NB4 (cell line): ENCODE measurements at regions not wholly inside any gene's neighbourhood (a gene's known extent, or its start where the extent isn't known, plus 50 kb on each side); places are given as distances from the start of the nearest gene placed in this dataset.

Experiments used
- TF ChIP-seq, protein P1 (sequence below): IDR thresholded peaks from 2 replicates; pipeline ENCODE4 v1.6.1; 2011; ENCODE audit warnings: low read depth, low read length
- TF ChIP-seq, protein P2 (sequence below): IDR thresholded peaks from one replicate; pipeline ENCODE4 v1.5.1; 2012; ENCODE audit warnings: low read depth, low read length

DNA sequence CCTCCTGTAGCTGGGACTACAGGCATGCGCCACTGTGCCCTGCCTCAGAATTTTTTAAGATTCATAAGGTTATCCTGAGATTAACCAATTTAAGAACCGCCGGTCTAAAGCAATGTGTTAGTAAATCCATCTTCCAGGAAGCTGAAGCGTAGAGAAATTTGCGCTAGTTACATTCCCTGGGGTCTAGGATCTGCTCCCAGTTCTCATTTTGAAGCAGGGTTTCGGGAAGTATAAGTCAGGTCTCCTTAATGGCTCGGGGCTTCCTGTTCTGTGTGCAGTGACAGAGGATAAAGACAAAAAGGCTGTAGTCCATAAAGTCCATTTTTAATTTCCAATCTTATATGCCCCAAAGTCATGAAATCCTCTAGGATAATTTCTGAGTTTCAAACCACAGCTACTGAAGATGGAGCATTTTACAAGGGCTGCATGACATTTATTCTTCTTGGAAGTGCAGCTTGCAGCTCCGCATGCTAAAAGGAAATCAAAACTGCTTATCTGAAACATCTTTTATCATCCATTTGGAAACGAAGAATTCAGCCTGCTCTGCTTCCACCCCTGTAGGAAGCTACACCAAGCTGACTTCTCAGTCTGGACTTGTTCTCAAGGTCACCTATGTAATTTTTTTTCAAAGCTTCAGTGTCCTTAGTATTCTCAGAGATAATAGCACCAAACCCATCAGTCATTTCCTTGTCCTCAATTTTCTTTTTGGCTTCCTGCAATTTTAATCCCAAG, 326.1 kb downstream of the PRL start:
- TF ChIP-seq, protein P1, sequence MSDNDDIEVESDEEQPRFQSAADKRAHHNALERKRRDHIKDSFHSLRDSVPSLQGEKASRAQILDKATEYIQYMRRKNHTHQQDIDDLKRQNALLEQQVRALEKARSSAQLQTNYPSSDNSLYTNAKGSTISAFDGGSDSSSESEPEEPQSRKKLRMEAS: no peak
- TF ChIP-seq, protein P2, sequence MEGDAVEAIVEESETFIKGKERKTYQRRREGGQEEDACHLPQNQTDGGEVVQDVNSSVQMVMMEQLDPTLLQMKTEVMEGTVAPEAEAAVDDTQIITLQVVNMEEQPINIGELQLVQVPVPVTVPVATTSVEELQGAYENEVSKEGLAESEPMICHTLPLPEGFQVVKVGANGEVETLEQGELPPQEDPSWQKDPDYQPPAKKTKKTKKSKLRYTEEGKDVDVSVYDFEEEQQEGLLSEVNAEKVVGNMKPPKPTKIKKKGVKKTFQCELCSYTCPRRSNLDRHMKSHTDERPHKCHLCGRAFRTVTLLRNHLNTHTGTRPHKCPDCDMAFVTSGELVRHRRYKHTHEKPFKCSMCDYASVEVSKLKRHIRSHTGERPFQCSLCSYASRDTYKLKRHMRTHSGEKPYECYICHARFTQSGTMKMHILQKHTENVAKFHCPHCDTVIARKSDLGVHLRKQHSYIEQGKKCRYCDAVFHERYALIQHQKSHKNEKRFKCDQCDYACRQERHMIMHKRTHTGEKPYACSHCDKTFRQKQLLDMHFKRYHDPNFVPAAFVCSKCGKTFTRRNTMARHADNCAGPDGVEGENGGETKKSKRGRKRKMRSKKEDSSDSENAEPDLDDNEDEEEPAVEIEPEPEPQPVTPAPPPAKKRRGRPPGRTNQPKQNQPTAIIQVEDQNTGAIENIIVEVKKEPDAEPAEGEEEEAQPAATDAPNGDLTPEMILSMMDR: no peak
